ENCODE measurements at regions not wholly inside any gene's neighbourhood (a gene's known extent, or its start where the extent isn't known, plus 50 kb on each side); places are given as distances from the start of the nearest gene placed in this dataset.

- Histone ChIP-seq H3K27ac (no peak overlapping the region), H3K27me3 (replicated peaks; ENCODE audit: insufficient read depth) (no peaks in the 10 kb centered on the region), H3K36me3 (no peaks in the 10 kb centered on the region), H3K9me3 (no peaks in the 10 kb centered on the region), H3K4me3 (no peak overlapping the region), H3K4me1 (ENCODE audit: control insufficient read depth in 1 of 2, low read depth in 2 of 2) (peaks cover 0 to 6% of the 10 kb centered on the region in 2 donors)
- ATAC-seq (ENCODE audit: insufficient number of reproducible peaks, low FRiP score, low read depth): no peak
- no peak for DNase-seq (ENCODE audit: low spot score)
- no peak for TF ChIP-seq CTCF (IDR thresholded peaks at IDR 0.05)
These were observed 726.2 kb upstream of the SGCG start for GRCh38 chr13:22454586-22454985.

GRCh38 chr13:22455036-22455435 lies 725.7 kb upstream of the SGCG start:
- Histone ChIP-seq H3K27me3 (replicated peaks; ENCODE audit: insufficient read depth) (no peaks in the 10 kb centered on the region), H3K4me1 (ENCODE audit: control insufficient read depth in 1 of 2, low read depth in 2 of 2) (peaks cover 0 to 6% of the 10 kb centered on the region in 2 donors), H3K27ac (no peak overlapping the region), H3K9me3 (no peaks in the 10 kb centered on the region), H3K36me3 (no peaks in the 10 kb centered on the region), H3K4me3 (no peak overlapping the region)
- TF ChIP-seq CTCF (IDR thresholded peaks at IDR 0.05): no peak
- no peak for ATAC-seq (ENCODE audit: insufficient number of reproducible peaks, low FRiP score, low read depth)
- no peak for DNase-seq (ENCODE audit: low spot score)

GRCh38 chr13:22461854-22462490 lies 718.8 kb upstream of the SGCG start:
- no peak overlapping the region for H3K27ac ChIP-seq
- no peaks in the 10 kb centered on the region for H3K9me3 ChIP-seq
- no peak overlapping the region for H3K4me3 ChIP-seq
- ATAC-seq (ENCODE audit: insufficient number of reproducible peaks, low FRiP score, low read depth) (no peak), DNase-seq (ENCODE audit: low spot score) (no peak)
- TF ChIP-seq CTCF (IDR thresholded peaks at IDR 0.05): no peak
- H3K27me3 ChIP-seq (replicated peaks; ENCODE audit: insufficient read depth): no peaks in the 10 kb centered on the region
- no peaks in the 10 kb centered on the region for H3K36me3 ChIP-seq
- H3K4me1 ChIP-seq (ENCODE audit: control insufficient read depth in 1 of 2, low read depth in 2 of 2): peaks cover 0 to 6% of the 10 kb centered on the region in 2 donors

GRCh38 chr13:22463089-22463488 lies 717.7 kb upstream of the SGCG start:
- ATAC-seq (ENCODE audit: insufficient number of reproducible peaks, low FRiP score, low read depth): no peak
- Histone ChIP-seq H3K27ac (no peak overlapping the region), H3K4me1 (ENCODE audit: control insufficient read depth in 1 of 2, low read depth in 2 of 2) (peaks cover 0 to 6% of the 10 kb centered on the region in 2 donors), H3K27me3 (replicated peaks; ENCODE audit: insufficient read depth) (no peaks in the 10 kb centered on the region), H3K36me3 (no peaks in the 10 kb centered on the region), H3K4me3 (no peak overlapping the region), H3K9me3 (no peaks in the 10 kb centered on the region)
- no peak for DNase-seq (ENCODE audit: low spot score)
- no peak for TF ChIP-seq CTCF (IDR thresholded peaks at IDR 0.05)

- Histone ChIP-seq H3K9me3 (no peaks in the 10 kb centered on the region), H3K4me3 (no peak overlapping the region), H3K36me3 (no peaks in the 10 kb centered on the region), H3K4me1 (ENCODE audit: control insufficient read depth in 1 of 2, low read depth in 2 of 2) (peaks cover 0 to 6% of the 10 kb centered on the region in 2 donors), H3K27me3 (replicated peaks; ENCODE audit: insufficient read depth) (no peaks in the 10 kb centered on the region), H3K27ac (no peak overlapping the region)
- ATAC-seq (ENCODE audit: insufficient number of reproducible peaks, low FRiP score, low read depth) (no peak), DNase-seq (ENCODE audit: low spot score) (no peak)
- no peak for TF ChIP-seq CTCF (IDR thresholded peaks at IDR 0.05)
These were observed 712.7 kb upstream of the SGCG start for GRCh38 chr13:22468045-22468444.
